Kidney glomerular epithelial cell (primary cell): ENCODE measurements at regions not wholly inside any gene's neighbourhood (a gene's known extent, or its start where the extent isn't known, plus 50 kb on each side); places are given as distances from the start of the nearest gene placed in this dataset.

Source experiments
- DNase-seq: peaks from one replicate; lab custom pipeline; 2025; lab: John Stamatoyannopoulos, UW

- DNase-seq: no peak
These were observed 51.4 kb upstream of the SOX2 start for GRCh38 chr3:181660337-181660736.

GRCh38 chr3:181637456-181637855, 74.3 kb upstream of the SOX2 start:
- no peak for DNase-seq

- peak; percentile 22 for DNase-seq
These were observed 74.7 kb upstream of the SOX2 start for GRCh38 chr3:181637056-181637455.

GRCh38 chr3:181635141-181635540, 76.6 kb upstream of the SOX2 start:
- no peak for DNase-seq

GRCh38 chr3:181633556-181633955, 78.2 kb upstream of the SOX2 start:
- no peak for DNase-seq

GRCh38 chr3:181631901-181632300, 79.8 kb upstream of the SOX2 start:
- DNase-seq: no peak

GRCh38 chr3:181630853-181631252, 80.9 kb upstream of the SOX2 start:
- DNase-seq: no peak

- no peak for DNase-seq
These were observed 82.0 kb upstream of the SOX2 start for GRCh38 chr3:181629711-181630110.

GRCh38 chr3:181629029-181629428, 82.7 kb upstream of the SOX2 start:
- peak; percentile 36 for DNase-seq

GRCh38 chr3:181628384-181628783, 83.3 kb upstream of the SOX2 start:
- DNase-seq: no peak

- no peak for DNase-seq
These were observed 85.7 kb upstream of the SOX2 start for GRCh38 chr3:181626036-181626435.

- peak; percentile 83 for DNase-seq
These were observed 87.6 kb upstream of the SOX2 start for GRCh38 chr3:181623924-181624694.

GRCh38 chr3:181622365-181622764, 89.4 kb upstream of the SOX2 start:
- DNase-seq: peak; percentile 22

GRCh38 chr3:181619897-181620296, 91.8 kb upstream of the SOX2 start:
- no peak for DNase-seq

GRCh38 chr3:181618260-181618659, 93.5 kb upstream of the SOX2 start:
- DNase-seq: no peak

- no peak for DNase-seq
These were observed 95.3 kb upstream of the SOX2 start for GRCh38 chr3:181616088-181617070.

GRCh38 chr3:181615666-181616065, 96.1 kb upstream of the SOX2 start:
- DNase-seq: no peak

- DNase-seq: no peak
These were observed 96.8 kb upstream of the SOX2 start for GRCh38 chr3:181614878-181615277.

GRCh38 chr3:181613813-181614212, 97.9 kb upstream of the SOX2 start:
- DNase-seq: no peak

- DNase-seq: no peak
These were observed 98.5 kb upstream of the SOX2 start for GRCh38 chr3:181613191-181613590.

GRCh38 chr3:181610973-181611265, 100.8 kb upstream of the SOX2 start:
- no peak for DNase-seq

GRCh38 chr3:181610083-181610972, 101.4 kb upstream of the SOX2 start:
- DNase-seq: no peak
